ENCODE measurements at regions not wholly inside any gene's neighbourhood (a gene's known extent, or its start where the extent isn't known, plus 50 kb on each side); places are given as distances from the start of the nearest gene placed in this dataset.

GRCh38 chr7:72466797-72467196 is 54.7 kb upstream of the CALN1 start:
- dilution Hi-C loops (cut with HindIII; ENCODE audit: low sequenced_read_pairs, unreplicated experiment) (no loop called here), intact Hi-C loops (cut with micrococcal nuclease) (no loop called here), in situ Hi-C loops (cut with MboI; ENCODE audit: low sequenced_read_pairs) (no loop called here)
- Histone ChIP-seq H4K8ac (ENCODE audit: low read depth in 2 of 2, low read length in 2 of 2) (no peak overlapping the region), H2BK15ac (ENCODE audit: low read depth, low read length) (no peak overlapping the region), H4K91ac (ENCODE audit: insufficient read depth, low read depth, low read length) (no peak overlapping the region), H2AK5ac (ENCODE audit: low read depth, low read length) (no peak overlapping the region), H2BK20ac (ENCODE audit: low read depth, low read length) (no peak overlapping the region), H3K18ac (ENCODE audit: low read depth, low read length) (no peak overlapping the region), H3K9ac (ENCODE audit: low read depth, low read length) (no peak overlapping the region), H2AK9ac (replicated peaks; ENCODE audit: low read depth, low read length, poor library complexity) (no peak overlapping the region), H3K27ac (ENCODE audit: insufficient read depth, low read length) (no peak overlapping the region), H4K20me1 (ENCODE audit: insufficient read depth, low read length) (no peaks in the 10 kb centered on the region), H3K4ac (ENCODE audit: low read depth, low read length) (no peak overlapping the region), H3K79me1 (ENCODE audit: low read depth in 1 of 2, low read length in 2 of 2) (no peaks in the 10 kb centered on the region), H3K4me2 (ENCODE audit: low read depth, low read length) (no peak overlapping the region), H3K36me3 (ENCODE audit: control insufficient read depth, insufficient read depth, low read length) (no peaks in the 10 kb centered on the region), H3K9me3 (ENCODE audit: control insufficient read depth, insufficient read depth, low read length) (peaks cover 13% of the 10 kb centered on the region; the same call in 1 of the 2 replicates), H2AFZ (replicated peaks; ENCODE audit: low read length, poor library complexity) (no peak overlapping the region), H3K9me1 (ENCODE audit: insufficient read depth, low read length) (no peaks in the 10 kb centered on the region), H4K5ac (ENCODE audit: low read depth, low read length) (no peak overlapping the region), H2BK120ac (ENCODE audit: low read depth, low read length) (no peak overlapping the region), H2BK5ac (ENCODE audit: low read depth, low read length, poor library complexity, severe bottlenecking) (no peak overlapping the region), H3K14ac (replicated peaks; ENCODE audit: low read depth, low read length) (no peak overlapping the region), H3K4me1 (ENCODE audit: control insufficient read depth, insufficient read depth, low read length) (no peaks in the 10 kb centered on the region), H3K4me3 (ENCODE audit: insufficient read depth, low read depth, low read length) (no peak overlapping the region), H3K23ac (ENCODE audit: low read depth, low read length) (no peak overlapping the region), H3K56ac (ENCODE audit: extremely low read depth, insufficient read depth, low read length) (no peak overlapping the region), H3K27me3 (ENCODE audit: control insufficient read depth, insufficient read depth, low read length) (no peaks in the 10 kb centered on the region)
- ATAC-seq (ENCODE audit: low read depth) (no peak), DNase-seq (no peak)
- TF ChIP-seq MAFK (IDR thresholded peaks at IDR 0.05; ENCODE audit: low read depth, low read length) (no peak), RAD21 (IDR thresholded peaks at IDR 0.05; ENCODE audit: low read length) (no peak), CEBPB (IDR thresholded peaks at IDR 0.05; ENCODE audit: low read depth, low read length) (no peak), FOS (IDR thresholded peaks at IDR 0.05; ENCODE audit: low read depth, low read length) (no peak), MXI1 (IDR thresholded peaks at IDR 0.05; ENCODE audit: borderline replicate concordance, low read depth, low read length) (no peak), ELK1 (IDR thresholded peaks at IDR 0.05; ENCODE audit: borderline replicate concordance, low read depth, low read length) (no peak), POLR2A (IDR thresholded peaks at IDR 0.05; ENCODE audit: low read depth, low read length) (no peak)
- ChIA-PET CTCF (no interaction called here), POLR2A (ENCODE audit: unreplicated experiment) (no interaction called here)
- WGBS, 2 experiments (ENCODE audit: extremely low coverage in 2 of 2, insufficient read length in 1 of 2), result 33% methylated on average over 1 of the region's 2 CpGs; no CpG with 5 or more reads in 1 of the 2 experiments
- BruUV-seq (replicated peaks), result no TSS peak
